ENCODE measurements at regions not wholly inside any gene's neighbourhood (a gene's known extent, or its start where the extent isn't known, plus 50 kb on each side); places are given as distances from the start of the nearest gene placed in this dataset.

GRCh38 chr1:79899914-79900313, 893.4 kb upstream of the ADGRL4 start:
- Histone ChIP-seq H3K27ac (ENCODE audit: low read length) (no peak overlapping the region), H3K27me3 (ENCODE audit: insufficient read depth, low read depth, low read length) (no peaks in the 10 kb centered on the region), H3K79me2 (replicated peaks; ENCODE audit: insufficient read depth, low read length) (no peaks in the 10 kb centered on the region), H3K4me3 (ENCODE audit: low read length) (no peak overlapping the region), H3F3A (ENCODE audit: insufficient read depth, low read length, poor library complexity, severe bottlenecking) (no peaks in the 10 kb centered on the region), H3K9me3 (ENCODE audit: low read length) (no peaks in the 10 kb centered on the region), H4K20me1 (ENCODE audit: insufficient read depth) (no peaks in the 10 kb centered on the region), H3K9ac (ENCODE audit: low read length) (no peak overlapping the region), H3K36me3 (ENCODE audit: insufficient read depth, low read length) (no peaks in the 10 kb centered on the region), H2AFZ (ENCODE audit: low read depth, low read length) (no peak overlapping the region), H3K4me2 (ENCODE audit: low read length) (no peak overlapping the region), H3K9me2 (ENCODE audit: insufficient read depth, low read length) (no peaks in the 10 kb centered on the region)
- TF ChIP-seq REST (IDR thresholded peaks at IDR 0.05; ENCODE audit: borderline replicate concordance) (no peak), RAD21 (conservative IDR thresholded peaks at IDR 0.05) (no peak), CTCF (IDR thresholded peaks at IDR 0.05; ENCODE audit: poor library complexity, severe bottlenecking) (no peak), POLR2AphosphoS5 (IDR thresholded peaks at IDR 0.05) (no peak), TAF1 (IDR thresholded peaks at IDR 0.05; ENCODE audit: low read depth) (no peak), SMC3 (conservative IDR thresholded peaks at IDR 0.05; ENCODE audit: poor library complexity) (no peak)

- TF ChIP-seq POLR2AphosphoS5 (IDR thresholded peaks at IDR 0.05) (no peak), MXI1 (conservative IDR thresholded peaks at IDR 0.05; ENCODE audit: poor library complexity, severe bottlenecking) (no peak), CTCF (IDR thresholded peaks at IDR 0.05; ENCODE audit: poor library complexity, severe bottlenecking) (no peak), EP300 (conservative IDR thresholded peaks at IDR 0.05; ENCODE audit: poor library complexity, severe bottlenecking) (no peak), TAF1 (IDR thresholded peaks at IDR 0.05; ENCODE audit: low read depth) (no peak), EZH2 (IDR thresholded peaks at IDR 0.05; ENCODE audit: borderline replicate concordance, insufficient read depth, low read length, poor library complexity, severe bottlenecking) (no peak), SMC3 (conservative IDR thresholded peaks at IDR 0.05; ENCODE audit: poor library complexity) (no peak), REST (IDR thresholded peaks at IDR 0.05; ENCODE audit: borderline replicate concordance) (no peak), RAD21 (conservative IDR thresholded peaks at IDR 0.05) (no peak)
- Histone ChIP-seq H3K4me2 (ENCODE audit: low read length) (no peak overlapping the region), H3K9me2 (ENCODE audit: insufficient read depth, low read length) (no peaks in the 10 kb centered on the region), H2AFZ (ENCODE audit: low read depth, low read length) (no peak overlapping the region), H3K9me3 (ENCODE audit: low read length) (no peaks in the 10 kb centered on the region), H3K36me3 (ENCODE audit: insufficient read depth, low read length) (no peaks in the 10 kb centered on the region), H3K9ac (ENCODE audit: low read length) (no peak overlapping the region), H3K79me2 (replicated peaks; ENCODE audit: insufficient read depth, low read length) (no peaks in the 10 kb centered on the region), H3K27ac (ENCODE audit: low read length) (no peak overlapping the region), H3K4me3 (ENCODE audit: low read length) (no peak overlapping the region), H3K27me3 (ENCODE audit: insufficient read depth, low read depth, low read length) (no peaks in the 10 kb centered on the region), H4K20me1 (ENCODE audit: insufficient read depth) (no peaks in the 10 kb centered on the region), H3F3A (ENCODE audit: insufficient read depth, low read length, poor library complexity, severe bottlenecking) (no peaks in the 10 kb centered on the region)
Measured at GRCh38 chr1:79896140-79896539, 889.6 kb upstream of the ADGRL4 start.

Measured in neural cell (in vitro differentiated cells).